ENCODE measurements at regions not wholly inside any gene's neighbourhood (a gene's known extent, or its start where the extent isn't known, plus 50 kb on each side); places are given as distances from the start of the nearest gene placed in this dataset.

DNA sequence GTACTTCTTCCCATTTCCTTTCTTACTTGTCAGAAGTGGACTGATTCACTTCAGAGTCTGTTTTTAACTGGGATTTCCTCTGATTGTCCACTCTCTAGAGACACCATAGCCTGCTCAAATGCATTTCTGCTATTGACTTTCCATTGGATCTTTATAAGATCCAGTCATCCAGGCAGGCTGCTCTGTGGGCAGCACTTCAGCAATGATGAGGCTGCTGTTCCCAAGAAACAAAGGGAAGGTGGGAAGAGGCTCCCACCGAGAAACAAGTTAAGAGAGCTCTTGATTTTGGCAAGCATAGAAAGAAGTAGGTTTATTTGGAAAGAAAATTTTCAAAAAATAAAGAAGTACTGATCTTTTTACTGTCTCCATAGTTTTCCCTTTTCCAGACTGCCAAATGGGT, 125.8 kb upstream of the STARD13 start:
- TF ChIP-seq YY1 (IDR thresholded peaks at IDR 0.05; ENCODE audit: insufficient read depth, insufficient read length) (no peak), SUZ12 (IDR thresholded peaks at IDR 0.05; ENCODE audit: extremely low read depth, insufficient read depth, insufficient read length) (no peak), ZNF274 (IDR thresholded peaks at IDR 0.05; ENCODE audit: low read depth, low read length) (no peak)

All from NT2/D1 (cell line).